KG1 (cell line): ENCODE measurements at regions not wholly inside any gene's neighbourhood (a gene's known extent, or its start where the extent isn't known, plus 50 kb on each side); places are given as distances from the start of the nearest gene placed in this dataset.

Experiments used
- DNase-seq: peaks from one replicate; lab custom pipeline; 2025; lab: John Stamatoyannopoulos, UW

- DNase-seq = no peak
Measured at GRCh38 chr3:55413236-55413635, 73.9 kb downstream of the WNT5A start.

DNA sequence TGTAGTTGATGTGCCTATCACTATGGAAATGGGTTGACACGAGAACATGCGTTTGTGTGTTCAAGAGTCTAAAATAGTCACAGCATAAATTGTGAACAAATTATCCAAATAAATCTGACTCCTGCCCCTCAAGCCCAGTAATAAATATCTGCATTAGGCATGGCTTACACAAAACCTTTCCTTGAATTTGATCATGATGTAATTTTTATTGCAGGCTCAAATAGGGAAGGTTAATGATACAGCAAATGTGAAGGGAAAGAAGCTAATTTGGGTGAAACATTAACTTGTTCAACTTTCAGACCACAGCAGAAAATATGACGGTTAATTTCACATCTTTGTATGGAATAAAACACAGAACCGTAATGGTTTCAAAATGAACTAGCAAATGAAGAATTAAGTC lies 74.6 kb downstream of the WNT5A start:
- no peak for DNase-seq

DNA sequence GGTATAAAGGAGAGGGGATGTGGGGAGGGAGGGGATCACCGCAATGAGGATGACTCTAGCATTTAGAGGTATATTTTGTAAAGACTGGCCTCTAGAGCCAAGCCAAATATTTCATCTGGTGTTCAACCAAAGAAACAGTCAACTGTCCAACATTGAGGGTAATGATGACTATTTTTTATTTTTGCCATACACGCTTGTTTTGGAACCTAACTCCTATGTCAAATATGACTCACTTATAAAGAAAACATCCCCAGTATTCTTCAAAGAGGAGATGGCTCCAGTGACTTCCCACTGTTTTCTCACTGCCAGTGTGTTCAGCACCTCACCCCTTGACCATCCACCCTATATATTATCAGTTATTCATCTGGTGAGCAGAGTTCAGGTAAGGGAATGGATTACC lies 77.3 kb downstream of the WNT5A start:
- no peak for DNase-seq

- DNase-seq = no peak
Measured at GRCh38 chr3:55408193-55408826, 78.8 kb downstream of the WNT5A start.

DNA sequence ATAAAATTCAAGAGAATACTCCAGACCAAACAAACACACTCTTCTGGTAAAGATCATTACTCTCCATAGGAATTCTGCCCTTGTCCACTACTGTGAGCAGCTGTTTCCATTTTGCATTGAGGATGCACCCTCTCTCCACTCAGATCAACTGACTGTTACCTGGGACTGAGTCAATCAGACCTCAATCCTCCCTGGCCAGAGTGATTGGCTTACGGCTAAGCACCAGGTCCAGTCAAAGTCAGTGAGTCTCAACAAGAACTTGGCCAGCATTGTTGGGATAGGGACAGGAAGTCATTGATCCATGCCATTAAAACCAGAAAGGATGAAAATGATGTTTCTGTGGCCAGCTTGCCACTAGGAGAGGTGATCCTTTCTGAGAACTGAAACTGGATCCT lies 79.7 kb downstream of the WNT5A start:
- no peak for DNase-seq

GRCh38 chr3:55406696-55407425 lies 80.2 kb downstream of the WNT5A start:
- no peak for DNase-seq

DNA sequence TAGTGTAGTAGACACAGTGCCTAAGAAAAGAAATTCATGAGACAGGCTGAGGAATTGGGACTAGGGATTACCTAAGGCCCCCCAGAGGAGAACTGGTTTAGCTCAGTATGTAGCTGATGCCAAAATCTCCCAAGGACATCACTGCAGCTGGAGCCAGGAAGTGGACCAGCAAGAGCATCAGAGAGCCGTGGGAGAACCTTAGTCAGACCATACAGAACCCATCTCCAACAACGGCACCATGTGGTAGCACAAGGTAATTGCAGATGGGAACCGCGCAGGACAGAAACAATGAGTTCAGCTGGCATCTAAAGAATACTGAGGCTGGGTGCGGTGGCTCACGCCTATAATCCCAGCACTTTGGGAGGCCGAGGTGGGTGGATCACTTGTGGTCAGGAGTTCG lies 81.7 kb downstream of the WNT5A start:
- DNase-seq = no peak

- DNase-seq = no peak
Measured at GRCh38 chr3:55402886-55403609, 84.1 kb downstream of the WNT5A start.

DNA sequence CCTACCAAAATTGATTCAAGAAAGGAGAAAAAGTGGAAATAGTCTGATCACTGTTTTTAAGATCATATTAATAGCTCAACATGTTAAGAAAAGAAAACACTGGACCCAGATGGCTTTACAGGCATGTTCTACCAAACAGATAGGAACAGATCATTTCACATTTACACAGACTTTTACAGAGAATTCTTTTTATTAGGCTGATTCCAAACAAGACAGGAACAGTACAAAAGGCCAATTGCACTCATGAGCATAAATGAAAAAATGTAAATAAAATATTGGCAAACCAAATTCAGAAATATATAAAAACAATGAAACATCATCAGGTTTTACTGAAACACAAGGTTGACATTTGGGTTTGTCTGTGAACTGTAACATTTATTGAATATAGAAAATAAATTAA lies 106.5 kb downstream of the WNT5A start:
- DNase-seq = no peak

DNA sequence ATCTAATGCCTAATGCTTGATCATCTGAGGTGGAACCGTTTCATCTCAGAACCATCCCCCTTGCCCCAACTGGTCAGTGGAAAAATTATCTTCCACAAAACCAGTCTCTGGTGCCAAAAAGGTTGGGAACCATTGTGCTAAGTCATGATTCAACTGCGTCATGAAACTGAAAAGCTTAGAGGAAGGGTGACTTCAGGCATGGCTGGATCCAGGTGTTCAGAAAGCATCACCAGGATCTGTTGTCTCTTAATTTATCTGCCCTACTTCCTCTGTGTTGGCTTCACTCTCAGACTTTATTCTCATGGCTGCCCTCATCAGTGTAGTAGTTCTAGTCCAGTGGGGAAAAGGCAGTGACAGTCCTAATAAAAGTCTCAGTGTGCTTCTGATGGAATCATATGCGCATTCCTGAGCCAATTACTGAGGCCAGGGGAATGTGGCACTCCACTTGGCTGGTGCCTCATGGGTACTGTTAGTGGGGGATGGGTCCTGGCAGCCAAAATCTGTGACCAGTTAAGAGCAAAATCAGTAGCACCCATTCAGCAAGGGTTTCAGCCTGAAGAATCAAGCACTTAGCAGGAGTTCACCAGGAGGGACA lies 110.3 kb downstream of the WNT5A start:
- no peak for DNase-seq

GRCh38 chr3:55373423-55373822 lies 113.7 kb downstream of the WNT5A start:
- DNase-seq = no peak

DNA sequence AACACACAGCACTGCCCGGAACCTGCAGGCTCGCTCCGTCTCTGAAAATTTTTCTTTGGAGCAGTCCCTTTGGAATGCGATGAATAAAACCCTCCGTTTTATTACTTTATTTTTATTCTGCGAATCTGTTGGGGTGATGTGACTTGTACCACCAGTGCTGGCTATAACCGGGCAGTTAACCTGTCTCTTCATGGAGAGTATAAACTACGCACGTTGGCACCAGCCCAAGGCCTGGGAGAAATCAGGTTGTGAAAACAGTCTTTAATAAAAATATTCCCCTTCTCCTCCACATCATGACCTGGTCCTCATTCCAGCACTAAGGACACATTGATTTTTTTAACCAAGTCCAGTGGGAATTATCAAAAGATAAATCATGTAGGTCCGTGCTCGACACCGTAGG lies 116.8 kb downstream of the WNT5A start:
- DNase-seq = no peak

- no peak for DNase-seq
Measured at GRCh38 chr3:55369141-55369847, 117.8 kb downstream of the WNT5A start.

GRCh38 chr3:55368366-55368765 lies 118.7 kb downstream of the WNT5A start:
- DNase-seq = no peak

DNA sequence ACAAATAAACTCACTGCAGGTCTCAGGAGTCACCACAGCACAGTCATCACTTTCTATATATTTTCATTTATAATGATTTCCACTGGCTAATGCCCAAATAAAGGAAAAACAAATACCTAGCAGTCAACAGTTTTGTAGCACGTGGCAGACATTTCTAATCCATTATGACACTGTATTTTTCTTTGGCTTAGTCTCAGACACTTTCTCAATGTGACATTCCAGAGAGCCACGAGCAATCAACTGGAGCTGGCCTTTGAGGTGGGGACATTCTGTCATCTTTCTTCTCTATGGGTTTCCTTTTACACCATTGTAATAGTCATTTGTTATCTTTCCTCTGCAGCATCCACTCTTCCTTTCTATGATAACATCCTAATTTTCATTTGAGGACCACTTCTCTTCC lies 119.7 kb downstream of the WNT5A start:
- DNase-seq = no peak

DNA sequence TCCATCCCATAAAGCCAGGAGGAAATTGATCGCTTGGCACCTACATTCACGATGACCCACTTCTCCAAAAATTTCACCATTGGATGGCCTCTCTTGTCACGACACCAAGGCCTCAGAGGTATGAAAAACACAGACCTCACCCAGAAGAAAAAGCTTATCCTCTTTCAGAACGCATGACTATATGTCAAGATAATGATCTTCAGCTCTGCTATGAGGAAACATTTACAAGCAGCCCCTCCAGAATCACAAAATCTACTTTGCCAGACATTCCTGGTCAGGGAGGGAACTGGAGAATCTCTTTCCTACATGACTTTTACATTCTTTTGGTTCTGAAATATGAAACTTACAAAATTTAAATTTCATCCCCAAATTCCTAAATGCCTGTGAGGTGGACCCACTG lies 122.7 kb downstream of the WNT5A start:
- no peak for DNase-seq

- no peak for DNase-seq
Measured at GRCh38 chr3:55362210-55362960, 124.7 kb downstream of the WNT5A start.

DNA sequence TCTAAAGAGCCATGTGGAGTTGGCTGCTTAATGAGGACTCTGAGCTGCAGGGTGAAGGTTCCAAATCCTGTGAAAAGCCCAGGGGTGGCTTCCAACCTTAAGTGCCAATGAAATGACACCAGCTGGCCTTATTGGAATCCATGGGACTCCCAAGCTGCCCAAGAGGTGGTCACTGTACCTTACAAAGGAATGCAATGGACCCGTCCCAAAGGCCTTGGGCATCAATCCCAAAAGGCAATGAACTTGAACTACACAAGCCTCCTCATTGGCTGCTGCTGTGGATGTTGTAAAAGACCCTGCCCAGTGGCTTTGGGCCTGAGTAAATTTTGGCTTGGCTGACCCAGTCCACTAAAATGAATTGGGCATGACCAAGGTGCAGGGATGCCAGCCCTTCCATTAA lies 129.3 kb downstream of the WNT5A start:
- DNase-seq = no peak

- no peak for DNase-seq
Measured at GRCh38 chr3:55352668-55353067, 134.4 kb downstream of the WNT5A start.

- DNase-seq = no peak
Measured at GRCh38 chr3:55349851-55350250, 137.3 kb downstream of the WNT5A start.
